Naive B cell (primary cell): ENCODE measurements at regions not wholly inside any gene's neighbourhood (a gene's known extent, or its start where the extent isn't known, plus 50 kb on each side); places are given as distances from the start of the nearest gene placed in this dataset.
A peak's percentile ranks its signal among the peaks of the same experiment; 100 is the strongest.

ENCODE experiments used
- ATAC-seq, 2 donors: fragments of 150-1000 bp; cut with Tn5 transposase; 2 replicates each; pipeline ENCODE4 v1.10.0; 2021; ENCODE audit warnings: low read depth in 2 of 2, mild to moderate bottlenecking in 2 of 2, moderate library complexity in 2 of 2
- DNase-seq: peaks from one replicate; pipeline ENCODE4 v3.0.0; 2022
- H3K27ac Mint-ChIP-seq, 6 donors: one replicate each; pipeline ENCODE4 v1.8.0; 2020 to 2022; ENCODE audit warnings: mild to moderate bottlenecking in 6 of 6, mixed read lengths in 6 of 6, moderate library complexity in 5 of 6, inconsistent platforms in 2 of 6
- H3K27me3 Mint-ChIP-seq, 3 donors: one replicate each; pipeline ENCODE4 v1.8.0; 2021 to 2022; ENCODE audit warnings: mixed read lengths in 3 of 3, mild to moderate bottlenecking in 1 of 3
- H3K36me3 Mint-ChIP-seq, 2 donors: one replicate each; pipeline ENCODE4 v1.8.0; 2020 to 2022; ENCODE audit warnings: mixed read lengths in 2 of 2, inconsistent platforms in 1 of 2, mild to moderate bottlenecking in 1 of 2
- H3K4me1 Mint-ChIP-seq, 3 donors: one replicate each; pipeline ENCODE4 v1.8.0; 2020 to 2022; ENCODE audit warnings: mixed read lengths in 3 of 3, inconsistent platforms in 1 of 3, mild to moderate bottlenecking in 1 of 3, moderate library complexity in 1 of 3
- H3K4me3 Mint-ChIP-seq, 8 donors: one replicate each; pipeline ENCODE4 v1.8.0; 2020 to 2022; ENCODE audit warnings: mild to moderate bottlenecking in 8 of 8, mixed read lengths in 8 of 8, moderate library complexity in 8 of 8, inconsistent platforms in 2 of 8
- H3K9me3 Mint-ChIP-seq, 7 donors: one replicate each; pipeline ENCODE4 v1.8.0; 2020 to 2022; ENCODE audit warnings: mixed read lengths in 7 of 7, mild to moderate bottlenecking in 5 of 7, inconsistent platforms in 2 of 7, moderate library complexity in 1 of 7

DNA sequence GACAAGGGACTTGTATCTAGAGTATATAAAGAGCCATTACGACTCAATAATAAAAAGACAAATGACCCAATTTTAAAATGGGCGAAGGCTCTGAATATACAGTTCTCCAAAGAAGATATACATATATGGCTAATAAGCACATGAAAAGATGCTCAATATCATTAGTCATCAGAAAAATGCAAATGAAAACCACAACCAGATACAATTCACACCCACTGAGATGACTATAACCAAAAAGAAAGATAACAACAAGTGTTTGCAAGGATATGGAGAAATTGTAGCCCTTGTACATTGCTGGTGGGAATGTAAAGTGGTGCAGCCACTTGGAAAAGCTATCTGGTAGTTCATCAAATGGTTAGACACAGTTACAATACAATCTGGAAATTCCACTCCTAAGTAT, 96.3 kb downstream of the TRIM29 start:
- H3K4me1 Mint-ChIP-seq, result no peaks in the 10 kb centered on the region
- ATAC-seq (no peak), DNase-seq (no peak)
- H3K36me3 Mint-ChIP-seq, result peaks cover 0 to 9% of the 10 kb centered on the region in 2 donors
- H3K27ac Mint-ChIP-seq, result no peak overlapping the region
- no peak overlapping the region for H3K4me3 Mint-ChIP-seq
- peaks cover 6 to 35% (median 12%) of the 10 kb centered on the region in 7 donors for H3K9me3 Mint-ChIP-seq
- peaks cover 31 to 62% (median 55%) of the 10 kb centered on the region in 3 donors for H3K27me3 Mint-ChIP-seq

GRCh38 chr11:120040151-120040840, 97.6 kb downstream of the TRIM29 start:
- Mint-ChIP-seq H3K4me1 (no peaks in the 10 kb centered on the region), H3K9me3 (peaks cover 1 to 22% (median 6%) of the 10 kb centered on the region in 7 donors), H3K27ac (no peak overlapping the region), H3K27me3 (peaks cover 31 to 62% (median 52%) of the 10 kb centered on the region in 3 donors), H3K36me3 (no peaks in the 10 kb centered on the region), H3K4me3 (no peak overlapping the region)
- ATAC-seq, result no peak
- no peak for DNase-seq

- Mint-ChIP-seq H3K36me3 (no peaks in the 10 kb centered on the region), H3K4me1 (no peaks in the 10 kb centered on the region), H3K4me3 (no peak overlapping the region), H3K27ac (no peak overlapping the region), H3K9me3 (peaks cover 1 to 21% (median 6%) of the 10 kb centered on the region in 7 donors), H3K27me3 (peaks cover 30 to 53% (median 47%) of the 10 kb centered on the region in 3 donors)
- ATAC-seq (no peak), DNase-seq (no peak)
Observed at GRCh38 chr11:120039039-120039438, 98.9 kb downstream of the TRIM29 start.

DNA sequence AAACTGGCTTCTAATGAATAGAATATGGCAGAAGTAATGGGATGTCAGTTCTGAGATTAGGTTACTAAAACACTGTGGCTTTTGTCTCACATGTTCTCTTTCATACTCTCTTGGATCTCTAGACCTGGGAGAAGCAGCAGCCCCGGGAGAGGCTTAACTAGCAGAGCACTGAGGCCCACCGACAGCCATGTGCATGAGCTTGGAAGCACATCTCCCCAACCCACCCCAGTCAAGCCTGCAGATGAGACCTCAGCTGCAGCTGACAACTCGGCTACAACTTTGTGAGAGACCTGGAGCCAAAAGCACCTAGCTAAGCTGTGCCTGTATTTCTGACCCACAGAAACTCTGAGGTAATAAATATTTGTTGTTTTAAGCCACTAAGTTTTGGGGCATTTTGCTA, 100.8 kb downstream of the TRIM29 start:
- H3K27me3 Mint-ChIP-seq, result peaks cover 19 to 43% (median 40%) of the 10 kb centered on the region in 3 donors
- H3K4me1 Mint-ChIP-seq, result no peaks in the 10 kb centered on the region
- no peak overlapping the region for H3K4me3 Mint-ChIP-seq
- ATAC-seq (no peak), DNase-seq (no peak)
- no peak overlapping the region for H3K27ac Mint-ChIP-seq
- H3K36me3 Mint-ChIP-seq, result no peaks in the 10 kb centered on the region
- peaks cover 1 to 14% (median 6%) of the 10 kb centered on the region in 7 donors for H3K9me3 Mint-ChIP-seq

DNA sequence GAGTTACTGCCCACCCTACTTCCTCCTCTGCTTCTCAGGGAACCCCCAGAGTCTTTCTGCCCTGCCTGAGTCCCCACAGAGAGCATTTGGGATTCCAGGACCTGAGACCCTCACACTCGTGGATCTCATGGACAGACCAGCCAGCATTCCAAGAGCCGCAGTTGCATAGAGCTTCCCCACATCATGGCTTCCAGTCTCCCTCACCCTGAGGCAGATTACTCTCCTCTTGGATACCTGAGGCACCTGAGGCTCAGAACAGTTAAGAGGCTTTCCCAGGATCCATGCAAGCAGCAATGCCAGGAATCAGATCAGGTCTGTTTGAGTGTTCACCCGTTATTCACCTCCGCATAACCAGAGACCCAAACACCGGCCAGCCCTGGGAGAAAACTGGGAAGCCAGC, 102.2 kb downstream of the TRIM29 start:
- peaks cover 19 to 39% (median 35%) of the 10 kb centered on the region in 3 donors for H3K27me3 Mint-ChIP-seq
- no peak overlapping the region for H3K27ac Mint-ChIP-seq
- H3K36me3 Mint-ChIP-seq, result no peaks in the 10 kb centered on the region
- no peak for DNase-seq
- H3K9me3 Mint-ChIP-seq, result peaks cover 0 to 14% (median 6%) of the 10 kb centered on the region in 7 donors
- no peak for ATAC-seq
- no peak overlapping the region for H3K4me3 Mint-ChIP-seq
- no peaks in the 10 kb centered on the region for H3K4me1 Mint-ChIP-seq

- no peaks in the 10 kb centered on the region for H3K4me1 Mint-ChIP-seq
- DNase-seq (no peak), ATAC-seq (no peak)
- no peaks in the 10 kb centered on the region for H3K36me3 Mint-ChIP-seq
- H3K27me3 Mint-ChIP-seq, result peaks cover 16 to 35% (median 29%) of the 10 kb centered on the region in 3 donors
- H3K27ac Mint-ChIP-seq, result no peak overlapping the region
- H3K9me3 Mint-ChIP-seq, result peaks cover 0 to 14% (median 6%) of the 10 kb centered on the region in 7 donors
- H3K4me3 Mint-ChIP-seq, result no peak overlapping the region
Observed at GRCh38 chr11:120034881-120035630, 102.9 kb downstream of the TRIM29 start.

DNA sequence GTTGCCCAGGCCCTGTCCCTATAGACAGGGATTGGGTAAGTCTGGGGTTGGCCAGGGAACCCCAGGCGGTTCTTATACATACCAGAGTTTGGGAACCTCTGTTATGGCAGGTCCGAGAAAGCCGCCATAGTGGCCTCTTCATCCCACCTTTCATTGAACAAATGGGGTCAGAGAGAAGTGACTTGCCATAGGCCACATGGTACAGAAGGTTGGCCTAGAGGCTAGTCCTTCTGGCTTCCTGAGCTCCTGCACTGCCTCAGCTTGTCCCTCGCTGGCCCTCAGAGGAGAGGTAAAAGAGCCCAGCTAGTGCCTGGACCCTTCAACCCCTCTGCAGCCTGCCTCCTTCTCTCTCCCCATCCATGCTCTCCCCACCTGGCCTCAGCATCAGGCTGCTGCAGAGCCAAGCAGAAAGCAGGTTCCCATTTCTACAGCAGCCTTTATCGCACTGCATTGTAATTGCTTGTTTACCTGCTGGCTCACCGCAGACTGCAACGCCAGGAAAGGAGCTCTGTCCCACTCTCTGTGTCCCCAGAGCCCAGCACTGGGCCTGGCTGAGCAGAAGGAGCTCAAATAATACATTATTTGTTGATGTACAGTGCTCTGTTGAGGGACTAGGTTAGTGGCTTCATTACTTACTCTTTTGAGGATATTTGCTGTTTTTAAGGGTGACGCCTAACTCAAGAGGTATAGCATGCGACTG, 103.6 kb downstream of the TRIM29 start:
- Mint-ChIP-seq H3K4me1 (no peaks in the 10 kb centered on the region), H3K4me3 (no peak overlapping the region), H3K36me3 (no peaks in the 10 kb centered on the region), H3K9me3 (peaks cover 0 to 14% (median 6%) of the 10 kb centered on the region in 7 donors), H3K27me3 (peaks cover 16 to 35% (median 29%) of the 10 kb centered on the region in 3 donors), H3K27ac (peak overlapping the region in 1 of 6 donors; percentile 61)
- DNase-seq (no peak), ATAC-seq (no peak)

GRCh38 chr11:120032766-120033390, 105.0 kb downstream of the TRIM29 start:
- H3K27me3 Mint-ChIP-seq, result peaks cover 11 to 31% (median 26%) of the 10 kb centered on the region in 3 donors
- ATAC-seq (no peak), DNase-seq (no peak)
- H3K4me1 Mint-ChIP-seq, result no peaks in the 10 kb centered on the region
- H3K9me3 Mint-ChIP-seq, result peaks cover 0 to 13% (median 8%) of the 10 kb centered on the region in 7 donors
- no peaks in the 10 kb centered on the region for H3K36me3 Mint-ChIP-seq
- no peak overlapping the region for H3K4me3 Mint-ChIP-seq
- no peak overlapping the region for H3K27ac Mint-ChIP-seq

DNA sequence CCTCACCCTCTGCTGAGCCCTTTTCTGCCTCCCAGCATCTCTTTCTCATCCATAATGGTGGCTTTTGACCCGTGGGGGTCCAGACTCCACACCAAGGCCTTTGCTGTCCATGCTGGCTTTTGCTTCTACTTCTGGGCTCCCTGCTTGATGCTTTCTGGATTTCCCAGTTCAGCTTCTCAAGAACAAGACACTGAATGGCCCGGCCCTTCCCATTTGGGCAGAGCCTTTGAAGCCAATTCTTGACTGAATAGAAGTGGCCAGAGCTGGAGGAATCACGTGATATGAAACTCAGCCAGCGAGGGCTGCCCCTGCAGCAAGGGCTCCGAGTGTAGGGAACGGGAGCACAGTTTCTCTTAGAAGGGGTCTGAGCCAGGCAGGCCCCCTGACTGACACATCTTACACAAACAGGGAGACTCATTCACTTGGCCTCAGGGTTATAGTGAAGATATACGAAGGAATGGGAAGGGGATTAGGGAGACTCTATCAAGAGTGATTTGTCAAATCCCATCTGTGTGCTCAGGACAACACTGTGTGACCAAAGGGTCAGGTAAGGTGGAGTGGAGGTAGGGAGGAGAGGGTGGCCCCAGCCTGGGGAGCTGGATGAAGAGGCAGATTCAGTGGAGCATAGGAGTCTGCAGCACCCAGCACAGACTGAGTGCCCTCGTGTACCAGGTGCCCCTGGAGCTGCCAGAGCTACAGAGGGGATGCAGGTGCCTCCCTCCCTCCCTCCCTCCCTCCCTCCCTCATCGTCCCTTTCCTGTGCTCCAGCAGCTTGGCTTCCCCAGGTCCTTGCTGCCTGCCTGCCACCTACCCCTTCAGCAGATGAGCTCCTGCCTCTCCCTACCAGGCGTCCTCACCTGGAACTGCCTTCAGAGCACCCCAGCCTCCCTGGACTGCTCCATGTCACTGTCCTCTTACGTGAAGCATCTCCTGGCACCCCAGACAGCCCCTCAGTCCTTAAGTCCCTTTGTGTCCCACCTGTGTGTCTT, 106.0 kb downstream of the TRIM29 start:
- peak overlapping the region in 1 of 6 donors; percentile 6 for H3K27ac Mint-ChIP-seq
- H3K27me3 Mint-ChIP-seq, result peaks cover 11 to 31% (median 26%) of the 10 kb centered on the region in 3 donors
- ATAC-seq, result no peak

DNA sequence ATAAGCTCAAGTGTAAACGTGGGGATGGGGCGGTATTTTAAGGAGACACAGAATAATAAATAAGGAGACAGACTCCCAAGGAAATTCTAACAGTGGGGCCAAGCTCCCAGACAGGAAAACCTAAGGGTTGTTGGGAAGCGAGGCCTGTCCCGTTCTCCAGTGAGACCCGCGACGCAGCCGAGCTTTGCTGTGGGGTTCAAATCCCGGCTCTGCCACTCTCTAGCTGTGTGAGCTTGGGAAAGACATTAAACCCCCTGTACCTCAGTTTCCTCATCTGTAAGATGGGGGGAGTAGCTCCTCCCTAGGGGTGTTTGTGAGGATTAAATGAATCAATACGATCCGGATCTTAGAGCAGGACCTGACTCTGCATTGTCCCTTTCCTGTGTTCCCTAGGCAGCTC, 106.8 kb downstream of the TRIM29 start:
- H3K27me3 Mint-ChIP-seq, result peaks cover 11 to 31% (median 26%) of the 10 kb centered on the region in 3 donors
- DNase-seq, result no peak
- ATAC-seq, result no peak
- H3K36me3 Mint-ChIP-seq, result no peaks in the 10 kb centered on the region
- H3K4me3 Mint-ChIP-seq, result no peak overlapping the region
- H3K9me3 Mint-ChIP-seq, result peaks cover 0 to 3% (median 0%) of the 10 kb centered on the region in 7 donors
- no peaks in the 10 kb centered on the region for H3K4me1 Mint-ChIP-seq
- no peak overlapping the region for H3K27ac Mint-ChIP-seq

More for the DNA sequence above, 106.0 kb downstream of the TRIM29 start:
- no peak overlapping the region for H3K4me3 Mint-ChIP-seq
- no peaks in the 10 kb centered on the region for H3K36me3 Mint-ChIP-seq
- peaks cover 0 to 7% (median 3%) of the 10 kb centered on the region in 7 donors for H3K9me3 Mint-ChIP-seq
- DNase-seq, result no peak
- H3K4me1 Mint-ChIP-seq, result no peaks in the 10 kb centered on the region

- no peak for DNase-seq
Observed at GRCh38 chr11:120030411-120030810, 107.5 kb downstream of the TRIM29 start.

GRCh38 chr11:120029321-120029720, 108.6 kb downstream of the TRIM29 start:
- ATAC-seq, result no peak
- H3K36me3 Mint-ChIP-seq, result no peaks in the 10 kb centered on the region

More at GRCh38 chr11:120030411-120030810, 107.5 kb downstream of the TRIM29 start:
- Mint-ChIP-seq H3K27me3 (peaks cover 11 to 31% (median 26%) of the 10 kb centered on the region in 3 donors), H3K4me3 (no peak overlapping the region), H3K36me3 (no peaks in the 10 kb centered on the region), H3K27ac (no peak overlapping the region), H3K9me3 (peaks cover 0 to 3% (median 0%) of the 10 kb centered on the region in 7 donors), H3K4me1 (no peaks in the 10 kb centered on the region)
- no peak for ATAC-seq

More at GRCh38 chr11:120029321-120029720, 108.6 kb downstream of the TRIM29 start:
- Mint-ChIP-seq H3K27ac (no peak overlapping the region), H3K4me3 (no peak overlapping the region), H3K9me3 (peaks cover 0 to 3% (median 0%) of the 10 kb centered on the region in 7 donors), H3K27me3 (peaks cover 9 to 26% (median 26%) of the 10 kb centered on the region in 3 donors), H3K4me1 (no peaks in the 10 kb centered on the region)
- DNase-seq, result no peak
